ENCODE measurements at regions not wholly inside any gene's neighbourhood (a gene's known extent, or its start where the extent isn't known, plus 50 kb on each side); places are given as distances from the start of the nearest gene placed in this dataset.

DNA sequence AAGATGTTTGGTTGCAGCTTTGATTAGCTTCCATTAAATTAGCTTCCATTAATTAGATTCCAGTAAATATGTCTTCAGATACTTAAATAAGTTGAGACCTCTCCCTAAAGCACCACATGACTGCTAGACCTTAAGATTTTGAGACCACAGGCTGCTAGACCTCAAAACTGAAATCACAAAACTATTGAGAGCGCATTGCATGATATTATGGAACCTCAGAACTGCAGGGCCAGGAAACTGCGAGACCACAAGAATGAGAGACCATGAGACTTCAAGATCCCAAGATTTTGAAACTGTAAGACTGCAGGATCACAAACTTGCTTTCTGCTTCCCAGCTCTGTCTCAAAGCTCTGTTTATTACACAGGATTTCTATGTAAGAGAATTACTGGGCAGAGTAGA lies 87.4 kb downstream of the TRIM42 start:
- intact Hi-C loops (cut with DNase I; ENCODE audit: low total_unique reads): no loop called here
- Histone ChIP-seq H3K27ac (no peak overlapping the region), H3K4me3 (no peak overlapping the region), H3K9me3 (no peaks in the 10 kb centered on the region), H3K27me3 (no peaks in the 10 kb centered on the region), H3K36me3 (no peaks in the 10 kb centered on the region), H3K4me1 (no peaks in the 10 kb centered on the region)
- DNase-seq (ENCODE audit: low spot score in 2 of 2): no peak
- TF ChIP-seq, protein P1, sequence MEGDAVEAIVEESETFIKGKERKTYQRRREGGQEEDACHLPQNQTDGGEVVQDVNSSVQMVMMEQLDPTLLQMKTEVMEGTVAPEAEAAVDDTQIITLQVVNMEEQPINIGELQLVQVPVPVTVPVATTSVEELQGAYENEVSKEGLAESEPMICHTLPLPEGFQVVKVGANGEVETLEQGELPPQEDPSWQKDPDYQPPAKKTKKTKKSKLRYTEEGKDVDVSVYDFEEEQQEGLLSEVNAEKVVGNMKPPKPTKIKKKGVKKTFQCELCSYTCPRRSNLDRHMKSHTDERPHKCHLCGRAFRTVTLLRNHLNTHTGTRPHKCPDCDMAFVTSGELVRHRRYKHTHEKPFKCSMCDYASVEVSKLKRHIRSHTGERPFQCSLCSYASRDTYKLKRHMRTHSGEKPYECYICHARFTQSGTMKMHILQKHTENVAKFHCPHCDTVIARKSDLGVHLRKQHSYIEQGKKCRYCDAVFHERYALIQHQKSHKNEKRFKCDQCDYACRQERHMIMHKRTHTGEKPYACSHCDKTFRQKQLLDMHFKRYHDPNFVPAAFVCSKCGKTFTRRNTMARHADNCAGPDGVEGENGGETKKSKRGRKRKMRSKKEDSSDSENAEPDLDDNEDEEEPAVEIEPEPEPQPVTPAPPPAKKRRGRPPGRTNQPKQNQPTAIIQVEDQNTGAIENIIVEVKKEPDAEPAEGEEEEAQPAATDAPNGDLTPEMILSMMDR (IDR thresholded peaks at IDR 0.05): no peak
- no peak for TF ChIP-seq POLR2A (IDR thresholded peaks at IDR 0.05)
- TF ChIP-seq POLR2AphosphoS5 (IDR thresholded peaks at IDR 0.05): no peak

GRCh38 chr3:140766465-140766864 lies 88.6 kb downstream of the TRIM42 start:
- DNase-seq (ENCODE audit: low spot score in 2 of 2): no peak
- Histone ChIP-seq H3K27ac (no peak overlapping the region), H3K9me3 (no peaks in the 10 kb centered on the region), H3K36me3 (no peaks in the 10 kb centered on the region), H3K4me3 (no peak overlapping the region), H3K4me1 (no peaks in the 10 kb centered on the region), H3K27me3 (no peaks in the 10 kb centered on the region)
- intact Hi-C loops (cut with DNase I; ENCODE audit: low total_unique reads): no loop called here
- no peak for TF ChIP-seq POLR2AphosphoS5 (IDR thresholded peaks at IDR 0.05)
- no peak for TF ChIP-seq POLR2A (IDR thresholded peaks at IDR 0.05)
- TF ChIP-seq, protein P1 (IDR thresholded peaks at IDR 0.05): no peak

GRCh38 chr3:140767566-140767965 lies 89.7 kb downstream of the TRIM42 start:
- TF ChIP-seq POLR2AphosphoS5 (IDR thresholded peaks at IDR 0.05) (no peak), POLR2A (IDR thresholded peaks at IDR 0.05) (no peak)
- TF ChIP-seq, protein P1 (IDR thresholded peaks at IDR 0.05): no peak
- intact Hi-C loops (cut with DNase I; ENCODE audit: low total_unique reads): no loop called here
- Histone ChIP-seq H3K4me1 (no peaks in the 10 kb centered on the region), H3K27me3 (no peaks in the 10 kb centered on the region), H3K36me3 (no peaks in the 10 kb centered on the region), H3K9me3 (no peaks in the 10 kb centered on the region), H3K4me3 (no peak overlapping the region), H3K27ac (no peak overlapping the region)
- DNase-seq (ENCODE audit: low spot score in 2 of 2): no peak

- H3K27ac ChIP-seq: no peak overlapping the region
- no peak for TF ChIP-seq POLR2AphosphoS5 (IDR thresholded peaks at IDR 0.05)
- TF ChIP-seq, protein P1 (IDR thresholded peaks at IDR 0.05): no peak
- no peak for TF ChIP-seq POLR2A (IDR thresholded peaks at IDR 0.05)
- intact Hi-C loops (cut with DNase I; ENCODE audit: low total_unique reads): no loop called here
- H3K27me3 ChIP-seq: no peaks in the 10 kb centered on the region
- no peak for DNase-seq (ENCODE audit: low spot score in 2 of 2)
- no peak overlapping the region for H3K4me3 ChIP-seq
- H3K9me3 ChIP-seq: no peaks in the 10 kb centered on the region
- no peaks in the 10 kb centered on the region for H3K36me3 ChIP-seq
- H3K4me1 ChIP-seq: no peaks in the 10 kb centered on the region
Observed at GRCh38 chr3:140768941-140769340, 91.1 kb downstream of the TRIM42 start.

- TF ChIP-seq, protein P1 (IDR thresholded peaks at IDR 0.05): no peak
- TF ChIP-seq POLR2A (IDR thresholded peaks at IDR 0.05) (no peak), POLR2AphosphoS5 (IDR thresholded peaks at IDR 0.05) (no peak)
- no peak overlapping the region for H3K27ac ChIP-seq
- H3K27me3 ChIP-seq: no peaks in the 10 kb centered on the region
- H3K9me3 ChIP-seq: no peaks in the 10 kb centered on the region
- H3K4me3 ChIP-seq: no peak overlapping the region
- intact Hi-C loops (cut with DNase I; ENCODE audit: low total_unique reads): no loop called here
- no peaks in the 10 kb centered on the region for H3K36me3 ChIP-seq
- DNase-seq (ENCODE audit: low spot score in 2 of 2): no peak
- H3K4me1 ChIP-seq: no peaks in the 10 kb centered on the region
Observed at GRCh38 chr3:140769951-140770350, 92.1 kb downstream of the TRIM42 start.
